ENCODE measurements at regions not wholly inside any gene's neighbourhood (a gene's known extent, or its start where the extent isn't known, plus 50 kb on each side); places are given as distances from the start of the nearest gene placed in this dataset.

DNA sequence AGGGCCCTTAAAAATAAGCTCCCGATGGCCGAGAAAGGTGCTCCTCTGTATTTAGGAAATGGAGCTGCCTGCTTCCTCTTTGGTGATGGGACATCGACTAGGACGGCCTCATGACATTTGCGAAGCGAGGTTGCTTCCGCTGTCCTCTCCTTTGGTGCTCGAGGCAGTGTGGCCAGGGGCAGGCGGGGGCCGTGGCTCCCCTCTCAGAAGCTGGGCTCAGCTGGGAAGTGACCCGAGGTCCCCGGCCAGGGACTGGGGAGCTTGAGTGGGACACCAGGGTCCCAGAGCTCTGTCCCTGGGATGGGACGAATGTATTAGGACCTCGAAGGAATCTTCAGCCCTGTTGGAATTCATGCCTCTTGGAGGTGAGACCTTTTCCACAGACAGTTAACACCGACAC lies 151.1 kb downstream of the CTTN start:
- Histone ChIP-seq H3K79me2 (ENCODE audit: insufficient read depth, low read length) (no peaks in the 10 kb centered on the region), H3K4me2 (ENCODE audit: low read depth, low read length) (no peak overlapping the region), H3K9ac (ENCODE audit: insufficient read depth, low read depth, low read length) (no peak overlapping the region), H3K27me3 (ENCODE audit: control insufficient read depth in 1 of 2, insufficient read depth in 2 of 2, low read length in 2 of 2) (no peaks in the 10 kb centered on the region), H3K36me3 (replicated peaks in 1 of 2; ENCODE audit: control insufficient read depth in 1 of 2, insufficient read depth in 2 of 2, low read length in 2 of 2) (no peaks in the 10 kb centered on the region; a peak in 2 of 5 replicates), H3K4me3 (replicated peaks in 1 of 3; ENCODE audit: insufficient read depth in 1 of 3, low read depth in 2 of 3, low read length in 3 of 3) (no peak overlapping the region), H3K27ac (ENCODE audit: extremely low read length, insufficient read depth, low read length) (no peak overlapping the region), H4K20me1 (ENCODE audit: insufficient read depth, low read length) (peaks cover 3% of the 10 kb centered on the region; the same call in 1 of the 2 replicates), H3K9me3 (ENCODE audit: low read length) (no peaks in the 10 kb centered on the region), H3K4me1 (ENCODE audit: insufficient read depth, low read length) (no peaks in the 10 kb centered on the region), H2AFZ (ENCODE audit: low read length) (no peak overlapping the region)
- intact Hi-C loops (cut with micrococcal nuclease; ENCODE audit: unreplicated experiment): no loop called here
- 90% methylated on average over 10 of the region's 15 CpGs for WGBS (ENCODE audit: low lambda C conversion rate)
- no TSS peak for BruUV-seq (replicated peaks)
- no peak for ATAC-seq
- TF ChIP-seq ELF4 (CRISPR knock-in tag; IDR thresholded peaks at IDR 0.05; ENCODE audit: borderline replicate concordance) (no peak), ZBTB21 (CRISPR knock-in tag; IDR thresholded peaks at IDR 0.05) (no peak), KLF11 (CRISPR knock-in tag; IDR thresholded peaks at IDR 0.05) (no peak), NFRKB (IDR thresholded peaks at IDR 0.05) (no peak), ZNF724P (CRISPR knock-in tag; IDR thresholded peaks at IDR 0.05; ENCODE audit: borderline replicate concordance) (no peak), HMGXB4 (CRISPR knock-in tag; IDR thresholded peaks at IDR 0.05; ENCODE audit: borderline replicate concordance in 1 of 2, low read depth in 1 of 2) (no peak), SALL1 (CRISPR knock-in tag; IDR thresholded peaks at IDR 0.05) (no peak), ARNT (IDR thresholded peaks at IDR 0.05) (no peak), MBD4 (IDR thresholded peaks at IDR 0.05; ENCODE audit: borderline replicate concordance, low read length) (no peak), ZNF205 (CRISPR knock-in tag; IDR thresholded peaks at IDR 0.05) (no peak), ZFP37 (CRISPR knock-in tag; IDR thresholded peaks at IDR 0.05; ENCODE audit: borderline replicate concordance) (no peak), IRF1 (CRISPR knock-in tag; IDR thresholded peaks at IDR 0.05; ENCODE audit: low read depth) (no peak), SP140L (CRISPR knock-in tag; IDR thresholded peaks at IDR 0.05; ENCODE audit: borderline replicate concordance) (no peak)
- TF ChIP-seq, protein P1, sequence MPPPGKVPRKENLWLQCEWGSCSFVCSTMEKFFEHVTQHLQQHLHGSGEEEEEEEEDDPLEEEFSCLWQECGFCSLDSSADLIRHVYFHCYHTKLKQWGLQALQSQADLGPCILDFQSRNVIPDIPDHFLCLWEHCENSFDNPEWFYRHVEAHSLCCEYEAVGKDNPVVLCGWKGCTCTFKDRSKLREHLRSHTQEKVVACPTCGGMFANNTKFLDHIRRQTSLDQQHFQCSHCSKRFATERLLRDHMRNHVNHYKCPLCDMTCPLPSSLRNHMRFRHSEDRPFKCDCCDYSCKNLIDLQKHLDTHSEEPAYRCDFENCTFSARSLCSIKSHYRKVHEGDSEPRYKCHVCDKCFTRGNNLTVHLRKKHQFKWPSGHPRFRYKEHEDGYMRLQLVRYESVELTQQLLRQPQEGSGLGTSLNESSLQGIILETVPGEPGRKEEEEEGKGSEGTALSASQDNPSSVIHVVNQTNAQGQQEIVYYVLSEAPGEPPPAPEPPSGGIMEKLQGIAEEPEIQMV (CRISPR knock-in tag; IDR thresholded peaks at IDR 0.05; ENCODE audit: low read depth): no peak
- in situ Hi-C loops (cut with HindIII; ENCODE audit: extremely low pct_ligation_motif_present, low pct_unique_long_range_greater_than_20kb): no loop called here
- ChIA-PET CTCF (ENCODE audit: low intra/inter-chr PET ratio, low total read pairs) (no interaction called here), POLR2A (no interaction called here)
- no peak for DNase-seq (ENCODE audit: low spot score)
- FAIRE-seq: no peak
